ENCODE measurements at regions not wholly inside any gene's neighbourhood (a gene's known extent, or its start where the extent isn't known, plus 50 kb on each side); places are given as distances from the start of the nearest gene placed in this dataset.
A peak's percentile ranks its signal among the peaks of the same experiment; 100 is the strongest.
"Not testable (repeated sequence)": the region's sequence is repeated elsewhere in the genome, so short reads cannot be mapped to it uniquely, and the experiment has no call there.

GRCh38 chr7:110522761-110523200, 568.1 kb upstream of the LRRN3 start:
- DNase-seq: no peak

- DNase-seq: no peak
These were observed 561.8 kb upstream of the LRRN3 start for GRCh38 chr7:110529175-110529574.

- DNase-seq: no peak
These were observed 559.7 kb upstream of the LRRN3 start for GRCh38 chr7:110531186-110531585.

GRCh38 chr7:110534241-110534931, 556.5 kb upstream of the LRRN3 start:
- DNase-seq: no peak

GRCh38 chr7:110539216-110539615, 551.7 kb upstream of the LRRN3 start:
- DNase-seq: no peak

GRCh38 chr7:110541962-110542361, 549.0 kb upstream of the LRRN3 start:
- no peak for DNase-seq

GRCh38 chr7:110544194-110544593, 546.7 kb upstream of the LRRN3 start:
- no peak for DNase-seq

- no peak for DNase-seq
These were observed 542.6 kb upstream of the LRRN3 start for GRCh38 chr7:110548372-110548771.

GRCh38 chr7:110557136-110557535, 533.8 kb upstream of the LRRN3 start:
- no peak for DNase-seq

GRCh38 chr7:110563286-110563685, 527.6 kb upstream of the LRRN3 start:
- DNase-seq: not testable (repeated sequence)

- no peak for DNase-seq
These were observed 526.7 kb upstream of the LRRN3 start for GRCh38 chr7:110564246-110564645.

GRCh38 chr7:110568388-110568787, 522.5 kb upstream of the LRRN3 start:
- no peak for DNase-seq

- no peak for DNase-seq
These were observed 522.0 kb upstream of the LRRN3 start for GRCh38 chr7:110568932-110569331.

GRCh38 chr7:110569486-110570205, 521.3 kb upstream of the LRRN3 start:
- no peak for DNase-seq

- no peak for DNase-seq
These were observed 516.9 kb upstream of the LRRN3 start for GRCh38 chr7:110573862-110574528.

GRCh38 chr7:110587294-110587693, 503.6 kb upstream of the LRRN3 start:
- no peak for DNase-seq

GRCh38 chr7:110590415-110590814, 500.5 kb upstream of the LRRN3 start:
- DNase-seq: no peak

GRCh38 chr7:110591341-110591740, 499.6 kb upstream of the LRRN3 start:
- peak; percentile 8 for DNase-seq

- no peak for DNase-seq
These were observed 498.4 kb upstream of the LRRN3 start for GRCh38 chr7:110592557-110592956.

- no peak for DNase-seq
These were observed 497.6 kb upstream of the LRRN3 start for GRCh38 chr7:110593355-110593754.

GRCh38 chr7:110595694-110596093, 495.2 kb upstream of the LRRN3 start:
- no peak for DNase-seq

- DNase-seq: no peak
These were observed 490.0 kb upstream of the LRRN3 start for GRCh38 chr7:110600956-110601355.

GRCh38 chr7:110601710-110602109, 489.2 kb upstream of the LRRN3 start:
- DNase-seq: no peak

- DNase-seq: no peak
These were observed 486.7 kb upstream of the LRRN3 start for GRCh38 chr7:110604206-110604605.
